Lower leg skin (tissue), 4 donors: ENCODE measurements at regions not wholly inside any gene's neighbourhood (a gene's known extent, or its start where the extent isn't known, plus 50 kb on each side); places are given as distances from the start of the nearest gene placed in this dataset.

Experiments used
- DNase-seq, 2 donors: peaks; one replicate each; pipeline ENCODE4 v3.0.0-alpha.2; 2019; ENCODE audit warnings: low spot score in 2 of 2
- H3K4me3 ChIP-seq: fragments of 200-600 bp; sonication (generic); 2 replicates; pipeline ENCODE4 v1.5.1; 2017; ENCODE audit warnings: mild to moderate bottlenecking, low read depth; ENCODE audit not compliant: poor library complexity, severe bottlenecking
- POLR2A ChIP-seq, 2 donors: fragments of 450-650 bp; IDR thresholded peaks; one replicate each; pipeline ENCODE4 v1.6.1; 2016 to 2017; ENCODE audit warnings: antibody characterized with exemption in 2 of 2, mild to moderate bottlenecking in 1 of 2, moderate library complexity in 1 of 2
- WGBS, 2 donors: methylation state at CpG; one replicate each; pipeline ENCODE4 v1.1.5; 2018; 5-methylcytosine and 5-hydroxymethylcytosine counted together
- intact Hi-C: fragments of 100-400 bp; cut with DNase I; formaldehyde crosslinking; loops from one replicate; pipeline ENCODE4 v1.15.0; 2023; ENCODE audit warnings: low total_unique reads
- TF ChIP-seq, protein P1 (sequence below), 3 donors: fragments of 450-650 bp; IDR thresholded peaks; one replicate each; pipeline ENCODE4 v1.5.1; 2016; ENCODE audit warnings: antibody characterized with exemption in 3 of 3, mild to moderate bottlenecking in 3 of 3, moderate library complexity in 2 of 3

DNA sequence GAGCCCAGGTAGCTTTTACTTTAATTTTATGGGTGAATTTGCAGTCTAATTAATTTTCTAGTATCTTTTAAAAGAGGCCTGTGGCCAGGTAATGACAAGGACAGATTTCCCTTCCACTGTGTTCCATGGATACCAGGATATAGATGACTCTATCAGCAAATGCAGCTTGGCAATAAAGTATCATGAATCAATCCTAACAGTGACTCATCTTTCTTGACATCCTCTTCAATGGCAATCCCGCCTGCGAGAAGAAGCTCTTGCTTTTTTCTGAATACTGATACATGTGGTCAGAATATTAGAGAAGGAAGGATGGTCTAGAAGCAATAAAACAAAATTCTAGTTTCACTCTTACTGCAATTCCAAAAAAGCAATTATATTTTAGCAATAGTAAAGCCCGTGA lies 267.8 kb downstream of the DTHD1 start:
- no peak overlapping the region for H3K4me3 ChIP-seq
- intact Hi-C loops = no loop called here
- no peak for DNase-seq
- TF ChIP-seq, protein P1, sequence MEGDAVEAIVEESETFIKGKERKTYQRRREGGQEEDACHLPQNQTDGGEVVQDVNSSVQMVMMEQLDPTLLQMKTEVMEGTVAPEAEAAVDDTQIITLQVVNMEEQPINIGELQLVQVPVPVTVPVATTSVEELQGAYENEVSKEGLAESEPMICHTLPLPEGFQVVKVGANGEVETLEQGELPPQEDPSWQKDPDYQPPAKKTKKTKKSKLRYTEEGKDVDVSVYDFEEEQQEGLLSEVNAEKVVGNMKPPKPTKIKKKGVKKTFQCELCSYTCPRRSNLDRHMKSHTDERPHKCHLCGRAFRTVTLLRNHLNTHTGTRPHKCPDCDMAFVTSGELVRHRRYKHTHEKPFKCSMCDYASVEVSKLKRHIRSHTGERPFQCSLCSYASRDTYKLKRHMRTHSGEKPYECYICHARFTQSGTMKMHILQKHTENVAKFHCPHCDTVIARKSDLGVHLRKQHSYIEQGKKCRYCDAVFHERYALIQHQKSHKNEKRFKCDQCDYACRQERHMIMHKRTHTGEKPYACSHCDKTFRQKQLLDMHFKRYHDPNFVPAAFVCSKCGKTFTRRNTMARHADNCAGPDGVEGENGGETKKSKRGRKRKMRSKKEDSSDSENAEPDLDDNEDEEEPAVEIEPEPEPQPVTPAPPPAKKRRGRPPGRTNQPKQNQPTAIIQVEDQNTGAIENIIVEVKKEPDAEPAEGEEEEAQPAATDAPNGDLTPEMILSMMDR (IDR thresholded peaks at IDR 0.05) = no peak
- no peak for TF ChIP-seq POLR2A (IDR thresholded peaks at IDR 0.05)
- WGBS, 2 donors = 76 to 80% methylated on average over 3 of the region's 3 CpGs

DNA sequence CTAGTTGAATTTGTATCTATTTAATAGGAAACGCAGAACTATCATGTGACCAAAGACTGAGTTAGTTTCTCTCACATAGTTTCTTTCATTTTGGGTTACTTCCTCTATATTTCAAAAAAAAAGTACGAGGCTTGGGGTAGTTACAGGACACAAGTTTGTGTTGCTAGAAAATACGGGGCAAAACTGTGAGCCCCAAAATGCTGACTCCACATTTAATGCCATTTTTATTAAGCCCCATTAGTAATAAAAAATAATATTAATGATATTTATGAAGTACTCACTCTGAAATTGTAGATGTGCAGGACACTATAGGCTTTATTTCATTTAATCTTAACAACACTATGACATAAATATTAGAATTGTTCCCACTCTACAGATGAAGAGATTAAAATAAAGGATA lies 268.6 kb downstream of the DTHD1 start:
- DNase-seq = no peak
- H3K4me3 ChIP-seq = no peak overlapping the region
- intact Hi-C loops = no loop called here
- 78 to 79% methylated on average over 3 of the region's 3 CpGs for WGBS, 2 donors
- no peak for TF ChIP-seq POLR2A (IDR thresholded peaks at IDR 0.05)
- TF ChIP-seq, protein P1 (IDR thresholded peaks at IDR 0.05) = no peak

DNA sequence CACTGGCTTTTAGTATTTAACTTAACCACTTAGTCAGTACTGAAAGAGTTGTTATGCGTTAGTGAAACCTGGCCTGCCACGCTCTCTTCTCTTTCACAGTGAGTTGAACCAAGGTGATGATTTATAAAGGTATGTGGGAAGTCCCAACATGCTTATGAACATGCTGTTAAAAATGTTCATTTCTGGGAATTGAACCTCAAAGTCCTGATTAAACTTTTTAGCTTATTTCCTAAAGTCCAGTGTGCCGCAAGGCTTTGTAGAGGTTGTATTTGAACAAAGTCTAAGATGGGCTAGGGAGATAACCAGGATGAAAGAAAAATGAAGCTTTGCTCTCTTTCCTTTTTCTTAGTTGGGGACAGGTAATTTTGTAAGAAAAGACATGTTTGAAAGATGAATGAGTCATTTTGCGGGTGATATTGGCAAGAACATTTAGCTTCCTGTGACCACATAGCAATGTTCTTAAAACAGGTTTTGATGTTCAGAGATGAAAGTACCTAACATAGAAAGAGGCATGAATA lies 270.3 kb downstream of the DTHD1 start:
- TF ChIP-seq, protein P1 (IDR thresholded peaks at IDR 0.05) = no peak
- TF ChIP-seq POLR2A (IDR thresholded peaks at IDR 0.05) = no peak
- H3K4me3 ChIP-seq = no peak overlapping the region
- intact Hi-C loops = no loop called here
- no peak for DNase-seq
- 52 to 67% methylated on average over 4 of the region's 4 CpGs for WGBS, 2 donors

DNA sequence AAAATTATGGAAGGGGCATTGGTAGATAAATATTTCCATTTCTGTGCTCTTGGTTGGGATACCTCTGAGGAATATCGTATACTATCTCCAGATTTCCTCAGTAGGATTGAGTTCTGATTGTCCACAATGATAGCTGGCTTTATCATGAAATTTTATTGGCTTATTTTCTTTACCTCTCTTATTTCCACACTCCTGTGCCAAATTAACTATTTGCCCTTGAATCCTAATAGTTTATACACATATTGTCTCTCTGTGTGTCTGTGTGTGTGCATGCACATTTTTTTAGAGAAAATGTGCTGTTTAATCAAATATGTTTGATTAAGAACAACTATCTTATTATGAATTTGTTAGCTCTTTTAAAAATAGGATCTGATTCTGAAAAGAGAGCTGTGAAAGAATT lies 271.6 kb downstream of the DTHD1 start:
- DNase-seq = no peak
- TF ChIP-seq, protein P1 (IDR thresholded peaks at IDR 0.05) = no peak
- no peak for TF ChIP-seq POLR2A (IDR thresholded peaks at IDR 0.05)
- WGBS, 2 donors = 79 to 82% methylated on average over 1 of the region's 1 CpG
- no peak overlapping the region for H3K4me3 ChIP-seq
- intact Hi-C loops = no loop called here

DNA sequence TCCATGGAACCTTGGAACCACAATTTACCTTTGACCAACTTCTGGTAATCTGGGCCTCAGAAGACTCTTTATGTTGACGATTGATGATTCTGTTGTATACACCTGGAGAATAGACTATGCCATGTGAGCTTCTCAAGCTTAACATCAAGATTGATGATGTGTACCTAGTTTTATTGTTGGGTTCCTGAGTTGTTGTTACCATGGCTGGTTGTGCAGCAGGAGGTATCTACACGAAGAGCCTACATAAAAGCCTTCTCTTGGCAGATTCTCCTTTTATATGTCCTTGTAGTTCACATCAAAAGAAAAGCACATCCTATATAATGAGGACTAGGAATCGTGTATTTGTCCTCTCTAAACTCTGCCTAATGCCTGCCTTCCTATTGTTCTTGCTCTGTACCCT lies 272.0 kb downstream of the DTHD1 start:
- intact Hi-C loops = no loop called here
- TF ChIP-seq, protein P1 (IDR thresholded peaks at IDR 0.05) = no peak
- 65 to 77% methylated on average over 3 of the region's 3 CpGs for WGBS, 2 donors
- DNase-seq = no peak
- no peak overlapping the region for H3K4me3 ChIP-seq

DNA sequence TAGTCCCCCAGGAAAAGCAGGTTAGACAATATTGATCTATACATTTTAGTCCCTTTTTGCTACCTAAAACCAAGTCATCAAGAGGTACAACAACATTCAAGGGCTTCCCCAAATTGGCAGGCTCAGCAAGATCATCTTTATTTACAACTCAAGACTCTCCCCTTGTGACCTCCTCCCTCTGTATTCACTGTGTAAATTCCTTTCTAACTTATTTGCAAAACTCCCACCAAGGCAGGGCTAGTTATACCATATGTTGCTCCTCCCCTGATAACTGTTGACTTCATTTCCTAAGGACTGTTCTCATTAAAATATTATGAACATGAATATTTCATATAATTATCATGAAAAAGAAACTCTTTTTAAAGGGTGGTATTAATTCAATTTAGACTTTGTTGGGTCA lies 275.6 kb downstream of the DTHD1 start:
- DNase-seq = no peak
- H3K4me3 ChIP-seq = no peak overlapping the region
- TF ChIP-seq, protein P1 (IDR thresholded peaks at IDR 0.05) = no peak
- TF ChIP-seq POLR2A (IDR thresholded peaks at IDR 0.05) = no peak
- intact Hi-C loops = no loop called here
